ENCODE measurements at regions not wholly inside any gene's neighbourhood (a gene's known extent, or its start where the extent isn't known, plus 50 kb on each side); places are given as distances from the start of the nearest gene placed in this dataset.

GRCh38 chr10:77687621-77688020, 50.0 kb upstream of the KCNMA1 start:
- Mint-ChIP-seq H3K9me3 (ENCODE audit: unreplicated experiment) (no peaks in the 10 kb centered on the region), H3K27me3 (ENCODE audit: insufficient read depth, unreplicated experiment) (no peaks in the 10 kb centered on the region), H3K4me3 (ENCODE audit: unreplicated experiment) (no peak overlapping the region), H3K4me1 (ENCODE audit: insufficient read depth, unreplicated experiment) (peaks cover under 1% of the 10 kb centered on the region), H3K36me3 (ENCODE audit: insufficient read depth, unreplicated experiment) (peaks cover 10% of the 10 kb centered on the region), H3K27ac (ENCODE audit: low read depth, unreplicated experiment) (no peak overlapping the region)
- no TSS peak for BruUV-seq (replicated peaks)
- DNase-seq (ENCODE audit: unreplicated experiment), result no peak
- POLR2A ChIA-PET, result no interaction called here
- TF ChIP-seq, protein P1, sequence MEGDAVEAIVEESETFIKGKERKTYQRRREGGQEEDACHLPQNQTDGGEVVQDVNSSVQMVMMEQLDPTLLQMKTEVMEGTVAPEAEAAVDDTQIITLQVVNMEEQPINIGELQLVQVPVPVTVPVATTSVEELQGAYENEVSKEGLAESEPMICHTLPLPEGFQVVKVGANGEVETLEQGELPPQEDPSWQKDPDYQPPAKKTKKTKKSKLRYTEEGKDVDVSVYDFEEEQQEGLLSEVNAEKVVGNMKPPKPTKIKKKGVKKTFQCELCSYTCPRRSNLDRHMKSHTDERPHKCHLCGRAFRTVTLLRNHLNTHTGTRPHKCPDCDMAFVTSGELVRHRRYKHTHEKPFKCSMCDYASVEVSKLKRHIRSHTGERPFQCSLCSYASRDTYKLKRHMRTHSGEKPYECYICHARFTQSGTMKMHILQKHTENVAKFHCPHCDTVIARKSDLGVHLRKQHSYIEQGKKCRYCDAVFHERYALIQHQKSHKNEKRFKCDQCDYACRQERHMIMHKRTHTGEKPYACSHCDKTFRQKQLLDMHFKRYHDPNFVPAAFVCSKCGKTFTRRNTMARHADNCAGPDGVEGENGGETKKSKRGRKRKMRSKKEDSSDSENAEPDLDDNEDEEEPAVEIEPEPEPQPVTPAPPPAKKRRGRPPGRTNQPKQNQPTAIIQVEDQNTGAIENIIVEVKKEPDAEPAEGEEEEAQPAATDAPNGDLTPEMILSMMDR (IDR thresholded peaks at IDR 0.05; ENCODE audit: unreplicated experiment), result no peak
- CTCF ChIA-PET, result interaction anchor here (0.7 kb wide), 1 partner anchor 660 kb away, joined by 3 read pairs; no protein-coding TSS in a partner anchor
- intact Hi-C loops (cut with micrococcal nuclease), result no loop called here

All from MCF 10A (cell line).